ENCODE measurements at regions not wholly inside any gene's neighbourhood (a gene's known extent, or its start where the extent isn't known, plus 50 kb on each side); places are given as distances from the start of the nearest gene placed in this dataset.
"Not testable (repeated sequence)": the region's sequence is repeated elsewhere in the genome, so short reads cannot be mapped to it uniquely, and the experiment has no call there.

GRCh38 chr2:222351035-222351434 is 52.2 kb upstream of the PAX3 start:
- no peak for DNase-seq (ENCODE audit: low read depth, low spot score)

- no peak for DNase-seq (ENCODE audit: low read depth, low spot score)
Measured at GRCh38 chr2:222352981-222353380, 54.2 kb upstream of the PAX3 start.

DNA sequence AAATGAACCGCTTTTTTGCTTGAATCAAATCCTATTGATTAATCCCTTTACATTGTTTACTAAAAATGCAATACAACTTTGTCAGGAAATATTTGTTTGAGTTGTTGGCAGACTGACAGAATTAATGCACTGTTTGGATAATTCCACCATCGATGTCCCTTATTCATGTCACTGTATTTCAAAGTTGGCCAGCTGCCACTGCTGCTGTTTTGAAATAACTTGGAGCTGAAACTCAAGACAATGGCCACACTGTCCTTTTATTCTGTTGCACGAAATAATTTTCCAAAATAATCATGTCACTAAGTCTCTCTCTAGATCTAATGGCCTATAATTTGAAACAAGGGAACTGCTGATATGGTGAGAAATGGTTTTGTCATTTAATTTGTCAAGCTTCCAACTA is 55.2 kb upstream of the PAX3 start:
- DNase-seq (ENCODE audit: low read depth, low spot score): no peak

- no peak for DNase-seq (ENCODE audit: low read depth, low spot score)
Measured at GRCh38 chr2:222355860-222356259, 57.1 kb upstream of the PAX3 start.

DNA sequence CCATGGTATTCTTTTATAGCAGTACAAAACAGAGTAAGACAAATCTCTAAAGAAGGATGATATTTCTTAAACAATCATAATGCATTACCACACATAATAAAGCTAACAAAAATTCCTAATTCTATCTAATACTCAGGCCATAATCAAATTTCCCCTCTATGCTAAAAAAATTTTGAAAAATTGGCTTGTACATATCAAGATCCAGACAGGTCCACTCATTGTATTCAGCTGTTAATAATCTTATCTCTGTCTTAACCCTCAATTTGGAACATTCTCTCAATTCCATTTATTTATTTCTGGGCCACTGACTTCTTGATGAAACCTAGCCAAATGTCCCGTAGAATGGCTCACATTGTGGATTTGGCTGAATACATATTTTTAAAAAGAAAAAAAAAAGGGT is 59.1 kb upstream of the PAX3 start:
- DNase-seq (ENCODE audit: low read depth, low spot score): no peak

- peak; percentile 74 for DNase-seq (ENCODE audit: low read depth, low spot score)
Measured at GRCh38 chr2:222358876-222359275, 60.1 kb upstream of the PAX3 start.

- DNase-seq (ENCODE audit: low read depth, low spot score): no peak
Measured at GRCh38 chr2:222360146-222360545, 61.3 kb upstream of the PAX3 start.

GRCh38 chr2:222360997-222361396 is 62.2 kb upstream of the PAX3 start:
- DNase-seq (ENCODE audit: low read depth, low spot score): no peak

GRCh38 chr2:222361787-222362186 is 62.6 kb upstream of the SGPP2 start:
- no peak for DNase-seq (ENCODE audit: low read depth, low spot score)

GRCh38 chr2:222362336-222362735 is 62.0 kb upstream of the SGPP2 start:
- DNase-seq (ENCODE audit: low read depth, low spot score): peak; percentile 45

DNA sequence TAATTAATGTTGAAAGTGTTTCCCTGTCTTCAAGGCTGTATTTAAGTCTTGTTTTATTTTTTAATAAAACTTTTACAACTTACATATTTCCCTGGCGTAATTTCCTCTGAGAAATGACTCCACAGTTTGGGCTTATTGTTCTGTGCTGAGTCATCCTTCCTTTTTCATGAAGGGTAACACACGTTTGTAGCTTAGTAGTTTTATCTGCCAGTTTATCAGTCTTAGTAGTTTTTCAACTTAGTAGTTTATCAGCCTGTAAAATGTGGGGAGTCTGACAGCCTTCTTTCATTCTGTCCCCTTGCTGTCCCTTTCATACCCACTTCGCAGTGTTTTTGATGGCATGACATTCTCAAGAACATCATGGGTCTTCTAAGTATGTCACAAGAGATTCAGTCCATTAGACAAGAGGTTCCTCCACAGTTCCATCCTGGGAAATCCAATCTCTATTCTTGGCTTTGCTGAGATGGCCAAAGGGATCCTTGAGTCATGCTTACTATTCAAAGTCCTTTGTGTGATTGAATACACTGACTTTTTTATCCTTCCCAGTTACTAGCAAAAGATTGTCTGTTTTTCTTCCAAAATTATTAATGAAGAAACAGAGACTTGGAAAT is 60.0 kb upstream of the SGPP2 start:
- DNase-seq (ENCODE audit: low read depth, low spot score): peak; percentile 88

GRCh38 chr2:222368280-222368679 is 56.1 kb upstream of the SGPP2 start:
- not testable (repeated sequence) for DNase-seq (ENCODE audit: low read depth, low spot score)

- DNase-seq (ENCODE audit: low read depth, low spot score): no peak
Measured at GRCh38 chr2:222372993-222373392, 51.4 kb upstream of the SGPP2 start.

Measured in pulmonary artery endothelial cell (primary cell).